GM19372 (cell line): ENCODE measurements at regions not wholly inside any gene's neighbourhood (a gene's known extent, or its start where the extent isn't known, plus 50 kb on each side); places are given as distances from the start of the nearest gene placed in this dataset.
"Not testable (repeated sequence)": the region's sequence is repeated elsewhere in the genome, so short reads cannot be mapped to it uniquely, and the experiment has no call there.

Source experiments
- ATAC-seq: cut with Tn5 transposase; IDR thresholded peaks from one replicate; pipeline ENCODE4 v1.9.1; 2021; ENCODE audit warnings: mild to moderate bottlenecking, low read depth, moderate library complexity; ENCODE audit not compliant: unreplicated experiment

DNA sequence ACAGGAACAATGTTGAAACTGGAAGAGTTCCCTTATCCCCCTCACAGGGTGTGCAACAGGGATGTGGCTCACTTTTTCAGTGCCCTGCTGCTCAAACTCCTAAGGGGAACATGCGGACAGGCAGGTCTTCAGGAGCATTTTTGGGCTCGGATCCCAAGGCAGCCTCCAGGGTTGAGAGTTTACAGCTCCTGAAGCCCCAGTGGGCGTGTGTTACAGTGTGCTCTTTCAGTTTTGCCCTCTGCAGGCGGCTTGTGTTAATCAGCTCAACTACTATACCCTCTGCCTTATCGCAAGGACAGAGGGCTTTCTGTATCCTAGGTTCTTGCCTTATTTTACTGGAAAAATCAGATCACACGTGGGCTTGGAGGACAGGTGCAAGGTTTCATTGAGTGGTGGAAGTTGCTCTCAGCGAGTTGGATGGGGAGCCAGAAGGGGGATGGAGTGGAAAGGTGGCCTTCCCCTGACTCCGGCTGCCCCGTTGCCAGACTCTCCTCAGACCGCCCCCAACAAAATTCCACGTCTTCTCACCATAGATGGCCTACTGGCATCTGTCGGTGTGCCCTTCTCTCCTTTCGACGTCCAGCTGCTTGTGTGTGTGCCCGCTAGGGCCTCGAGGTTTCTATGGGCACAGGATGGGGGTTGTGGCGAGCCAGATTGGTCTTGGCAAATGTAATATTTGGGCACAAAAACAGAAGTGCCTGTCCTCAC is 541.9 kb downstream of the TMX3 start:
- ATAC-seq = no peak

DNA sequence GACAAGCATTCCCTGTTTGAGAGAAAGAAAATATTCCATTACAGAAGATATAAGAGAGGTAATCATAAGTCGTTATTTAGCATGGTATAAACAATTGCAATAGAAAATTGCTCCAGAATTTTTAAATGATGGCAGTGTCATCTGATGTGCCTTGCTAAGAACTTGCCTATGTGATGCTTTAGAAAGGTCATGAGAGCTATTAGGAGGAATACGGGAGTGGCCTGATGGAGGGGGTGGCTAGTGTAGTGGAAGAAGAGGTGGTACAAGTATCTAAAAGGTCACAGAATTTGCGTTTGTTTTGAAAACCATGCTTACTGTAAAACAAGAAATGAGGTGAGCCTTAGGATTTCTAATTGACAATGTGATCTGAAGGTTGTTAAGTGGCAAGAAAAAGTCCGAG is 550.0 kb downstream of the TMX3 start:
- ATAC-seq = no peak

DNA sequence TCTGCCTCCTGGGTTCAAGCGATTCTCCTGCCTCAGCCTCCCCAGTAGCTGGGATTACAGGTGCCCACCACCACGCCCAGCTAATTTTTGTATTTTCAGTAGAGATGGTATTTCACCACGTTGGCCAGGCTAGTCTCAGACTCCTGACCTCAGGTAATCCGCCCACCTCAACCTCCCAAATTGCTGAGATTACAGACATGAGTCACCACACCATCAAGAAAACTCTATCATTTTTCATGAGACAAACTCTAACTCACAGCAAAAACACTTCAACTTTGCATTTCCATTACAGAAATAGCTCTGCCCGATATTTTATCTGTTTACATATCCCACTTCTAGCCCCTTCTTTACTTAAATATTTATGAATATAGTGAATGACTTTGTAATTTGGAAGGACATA is 561.1 kb downstream of the TMX3 start:
- not testable (repeated sequence) for ATAC-seq

DNA sequence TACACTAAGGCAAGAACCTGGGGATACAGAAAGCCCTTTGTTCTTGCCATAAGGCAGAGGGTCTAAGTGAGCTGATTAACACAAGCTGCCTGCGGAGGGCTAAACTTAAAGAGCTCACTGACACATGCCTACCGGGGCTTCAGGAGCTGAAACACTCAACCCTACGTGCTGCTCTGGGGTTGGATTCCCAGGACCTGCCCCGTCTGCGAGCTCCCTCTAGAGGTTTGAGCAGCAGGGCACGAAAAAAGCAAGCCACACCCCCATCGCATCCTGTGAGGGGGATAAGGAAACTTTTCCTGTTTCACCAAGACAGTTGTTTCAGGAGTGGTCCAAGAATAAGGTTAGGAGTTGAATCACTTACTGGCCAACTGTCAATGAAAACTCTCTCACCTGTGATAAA is 562.1 kb downstream of the TMX3 start:
- ATAC-seq = no peak

DNA sequence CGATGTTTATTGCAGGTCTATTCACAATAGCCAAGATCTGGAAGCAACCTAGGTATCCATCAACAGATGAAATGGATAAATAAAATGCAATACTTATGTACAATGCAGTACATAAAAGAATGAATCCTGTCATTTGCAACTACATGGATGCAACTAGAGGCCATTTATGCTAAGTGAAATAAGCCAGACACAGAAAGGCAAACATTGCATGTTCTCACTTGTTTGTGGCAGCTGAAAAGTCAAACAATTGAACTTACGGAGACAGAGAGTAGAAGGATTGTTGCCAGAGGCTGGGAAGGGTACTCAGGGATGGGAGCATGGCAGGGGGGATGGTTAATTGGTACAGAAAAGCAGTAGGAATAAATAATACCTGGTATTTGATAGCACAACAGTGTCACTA is 563.9 kb downstream of the TMX3 start:
- ATAC-seq = no peak

DNA sequence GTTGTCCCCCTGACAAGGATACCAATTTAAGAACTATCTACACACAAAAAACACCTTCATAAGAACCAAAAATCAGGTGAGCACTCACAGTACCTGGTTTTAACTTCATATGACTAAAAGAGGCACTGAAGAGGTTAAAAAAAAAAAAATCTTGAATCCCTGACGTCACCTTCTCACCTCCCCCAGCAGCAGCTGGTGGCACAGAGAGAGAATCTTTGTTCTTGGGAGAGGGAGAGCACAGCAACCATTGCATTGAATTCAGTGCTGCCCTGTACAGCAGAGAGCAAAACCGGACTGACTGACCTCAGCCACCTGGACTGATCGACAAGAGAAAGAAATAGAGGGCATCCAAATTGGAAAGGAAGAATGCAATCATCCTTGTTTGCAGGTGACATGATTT is 566.0 kb downstream of the TMX3 start:
- no peak for ATAC-seq

DNA sequence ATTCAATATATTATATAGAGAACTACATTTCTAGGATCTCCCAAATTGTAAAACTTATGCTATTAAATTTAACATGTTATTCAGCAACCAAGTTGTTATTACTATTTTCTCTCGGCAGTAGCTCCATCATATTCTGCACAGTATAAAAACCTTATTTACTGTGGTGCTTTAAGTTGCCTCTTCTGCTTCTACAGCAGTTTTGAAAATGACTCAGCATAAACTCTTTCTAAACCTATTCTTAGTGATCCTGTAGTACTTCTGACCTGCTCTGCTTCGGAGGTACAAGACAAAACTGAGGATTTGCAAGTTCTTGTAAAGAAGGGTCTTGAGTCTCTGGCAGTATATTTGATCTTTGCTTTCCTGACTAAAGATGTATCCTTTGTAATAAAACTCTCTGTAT is 567.2 kb downstream of the TMX3 start:
- no peak for ATAC-seq

GRCh38 chr18:68121826-68122225 is 593.1 kb downstream of the TMX3 start:
- no peak for ATAC-seq

GRCh38 chr18:68121308-68121707 is 593.6 kb downstream of the TMX3 start:
- ATAC-seq = no peak

- no peak for ATAC-seq
Measured at GRCh38 chr18:68114989-68115388, 598.5 kb upstream of the DSEL start.

DNA sequence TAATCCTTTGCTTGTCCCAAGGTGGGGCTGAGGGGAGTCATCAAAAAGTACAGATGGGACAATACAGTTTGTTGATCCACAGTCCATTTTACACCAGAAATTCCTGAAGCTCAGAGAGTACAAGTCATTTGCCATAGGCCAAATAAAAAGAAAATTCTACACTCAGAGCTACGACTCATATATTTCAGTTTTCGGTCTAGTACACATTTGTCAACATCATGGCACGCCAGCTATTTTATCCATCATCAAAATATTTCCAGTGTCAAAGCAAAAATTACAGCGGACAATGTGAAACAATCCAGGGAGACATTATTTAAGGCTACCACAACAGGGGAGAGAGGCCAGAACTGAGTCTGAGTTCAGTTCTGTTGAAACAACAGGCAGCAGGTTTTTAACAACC is 587.5 kb upstream of the DSEL start:
- no peak for ATAC-seq

GRCh38 chr18:68103561-68103960 is 587.0 kb upstream of the DSEL start:
- no peak for ATAC-seq

DNA sequence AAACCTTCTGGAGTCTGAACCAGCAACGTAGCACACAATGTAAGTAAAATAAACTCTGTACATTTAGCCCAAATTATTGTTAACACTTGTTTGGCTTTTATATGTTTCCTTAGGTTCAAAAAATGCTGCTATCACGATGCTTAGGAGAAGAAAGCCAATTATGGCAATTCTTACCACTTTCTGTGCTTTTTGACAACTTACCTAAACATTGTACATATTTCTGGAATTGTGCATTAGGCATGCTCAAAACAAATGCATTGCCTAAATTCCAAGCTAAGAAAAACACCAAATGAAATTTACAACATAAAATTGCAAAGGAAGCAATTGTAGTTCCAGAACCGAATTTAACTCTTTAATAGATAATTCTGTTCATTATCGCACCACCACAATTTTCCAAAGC is 585.6 kb upstream of the DSEL start:
- ATAC-seq = no peak

- no peak for ATAC-seq
Measured at GRCh38 chr18:68098655-68099054, 582.1 kb upstream of the DSEL start.

GRCh38 chr18:68086481-68086880 is 570.0 kb upstream of the DSEL start:
- ATAC-seq = no peak

DNA sequence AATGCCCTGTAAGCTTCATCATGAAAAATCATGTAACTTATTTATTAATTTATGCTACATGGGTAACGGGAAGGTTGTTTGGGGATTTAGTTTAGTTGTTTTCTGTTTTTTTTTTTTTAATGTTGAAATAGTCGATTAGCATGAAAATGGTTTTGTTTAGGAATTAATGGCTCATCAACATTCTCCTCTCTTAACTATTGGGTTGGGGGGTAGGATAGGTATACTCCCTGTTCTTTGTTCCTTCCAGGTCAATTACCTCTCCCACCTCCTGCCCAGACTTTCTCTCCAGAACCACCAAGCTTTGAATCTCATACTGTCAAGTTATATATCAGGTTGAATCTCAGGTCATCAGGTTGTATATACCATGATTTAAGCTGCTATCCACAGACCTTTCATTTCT is 568.7 kb upstream of the DSEL start:
- no peak for ATAC-seq

- no peak for ATAC-seq
Measured at GRCh38 chr18:68083776-68084175, 567.3 kb upstream of the DSEL start.

- ATAC-seq = no peak
Measured at GRCh38 chr18:68083131-68083530, 566.6 kb upstream of the DSEL start.

DNA sequence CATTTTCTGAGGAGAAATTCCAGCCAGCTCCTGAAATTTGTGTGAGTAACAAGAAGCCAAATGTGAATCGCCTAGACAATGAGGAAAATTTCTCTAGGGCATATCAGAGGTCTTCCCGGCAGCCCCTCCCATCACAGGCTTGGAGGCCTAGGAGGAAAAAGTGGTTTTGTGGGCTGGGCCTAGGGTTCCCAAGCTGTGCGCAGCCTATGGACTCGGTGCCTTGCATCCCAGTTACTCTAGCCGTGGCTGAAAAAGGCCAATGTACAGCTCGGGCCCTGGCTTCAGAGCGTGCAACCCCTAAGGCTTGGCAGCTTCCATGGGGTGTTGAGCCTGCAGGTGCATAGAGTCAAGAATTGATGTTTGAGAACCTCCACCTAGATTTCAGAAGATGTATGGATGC is 556.2 kb upstream of the DSEL start:
- no peak for ATAC-seq

DNA sequence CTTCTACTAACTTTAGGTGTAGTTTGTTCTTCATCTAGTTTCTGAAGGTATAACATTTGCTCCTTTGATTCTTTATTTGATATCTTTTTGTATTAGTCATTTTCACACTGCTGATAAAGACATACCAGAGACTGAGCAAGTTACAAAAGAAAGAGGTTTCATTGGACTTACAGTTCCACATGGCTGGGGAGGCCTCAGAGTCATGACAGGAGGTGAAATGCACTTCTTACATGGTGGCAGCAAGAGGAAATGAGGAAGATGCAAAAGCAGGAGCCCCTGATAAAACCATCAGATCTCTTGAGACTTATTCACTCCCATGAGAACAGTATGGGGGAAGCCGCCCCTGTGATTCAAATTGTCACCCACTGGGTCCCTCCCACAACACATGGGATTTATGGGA is 544.4 kb upstream of the DSEL start:
- ATAC-seq = no peak

- no peak for ATAC-seq
Measured at GRCh38 chr18:68056936-68057335, 540.4 kb upstream of the DSEL start.

DNA sequence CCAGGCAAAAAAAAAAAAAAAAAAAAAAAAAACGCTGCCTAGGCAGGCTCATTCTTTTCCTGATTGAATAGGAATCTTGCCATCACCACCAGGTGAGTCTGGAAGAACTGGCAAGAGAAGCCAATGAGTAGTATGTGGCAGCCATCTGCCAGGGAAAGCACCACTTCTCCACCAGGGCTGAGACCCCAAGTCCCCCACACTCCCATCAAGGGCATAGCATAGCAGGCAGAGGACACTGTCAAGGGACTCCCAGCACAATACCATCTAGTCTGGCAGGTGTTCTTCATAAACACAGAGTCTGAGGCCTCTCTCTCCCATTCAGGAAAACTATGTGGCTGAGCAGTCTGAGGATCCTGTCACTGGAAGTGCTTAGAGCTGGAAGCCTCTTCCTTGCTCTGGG is 538.1 kb upstream of the DSEL start:
- ATAC-seq = no peak

DNA sequence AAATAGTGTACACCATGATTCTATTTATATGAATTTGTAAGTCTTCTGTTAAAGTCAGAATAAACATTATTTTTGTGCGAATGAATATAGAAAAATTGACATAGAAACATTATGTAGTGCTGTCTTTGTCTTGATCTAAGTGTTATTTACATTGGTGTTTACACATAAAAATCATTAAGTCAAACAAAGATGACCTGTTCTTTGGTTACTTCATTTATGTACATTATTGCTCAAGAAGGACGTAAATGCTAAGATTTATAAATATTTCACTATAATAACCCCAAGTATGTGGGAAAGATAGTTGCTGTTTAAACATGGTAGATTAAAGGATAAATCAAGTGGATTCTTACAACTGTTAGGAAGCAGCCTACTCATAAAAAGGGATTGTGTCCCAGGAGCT is 536.8 kb upstream of the DSEL start:
- no peak for ATAC-seq
